ENCODE measurements at regions not wholly inside any gene's neighbourhood (a gene's known extent, or its start where the extent isn't known, plus 50 kb on each side); places are given as distances from the start of the nearest gene placed in this dataset.

- TF ChIP-seq, protein P1, sequence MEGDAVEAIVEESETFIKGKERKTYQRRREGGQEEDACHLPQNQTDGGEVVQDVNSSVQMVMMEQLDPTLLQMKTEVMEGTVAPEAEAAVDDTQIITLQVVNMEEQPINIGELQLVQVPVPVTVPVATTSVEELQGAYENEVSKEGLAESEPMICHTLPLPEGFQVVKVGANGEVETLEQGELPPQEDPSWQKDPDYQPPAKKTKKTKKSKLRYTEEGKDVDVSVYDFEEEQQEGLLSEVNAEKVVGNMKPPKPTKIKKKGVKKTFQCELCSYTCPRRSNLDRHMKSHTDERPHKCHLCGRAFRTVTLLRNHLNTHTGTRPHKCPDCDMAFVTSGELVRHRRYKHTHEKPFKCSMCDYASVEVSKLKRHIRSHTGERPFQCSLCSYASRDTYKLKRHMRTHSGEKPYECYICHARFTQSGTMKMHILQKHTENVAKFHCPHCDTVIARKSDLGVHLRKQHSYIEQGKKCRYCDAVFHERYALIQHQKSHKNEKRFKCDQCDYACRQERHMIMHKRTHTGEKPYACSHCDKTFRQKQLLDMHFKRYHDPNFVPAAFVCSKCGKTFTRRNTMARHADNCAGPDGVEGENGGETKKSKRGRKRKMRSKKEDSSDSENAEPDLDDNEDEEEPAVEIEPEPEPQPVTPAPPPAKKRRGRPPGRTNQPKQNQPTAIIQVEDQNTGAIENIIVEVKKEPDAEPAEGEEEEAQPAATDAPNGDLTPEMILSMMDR (IDR thresholded peaks at IDR 0.05) = no peak
- TF ChIP-seq ZFX (IDR thresholded peaks at IDR 0.05; ENCODE audit: borderline replicate concordance) = no peak
These were observed 382.6 kb downstream of the DTWD2 start for GRCh38 chr5:118605761-118606160.

Data from 22Rv1 (cell line).